Upper lobe of left lung (tissue), 6 donors: ENCODE measurements at regions not wholly inside any gene's neighbourhood (a gene's known extent, or its start where the extent isn't known, plus 50 kb on each side); places are given as distances from the start of the nearest gene placed in this dataset.
"Not testable (repeated sequence)": the region's sequence is repeated elsewhere in the genome, so short reads cannot be mapped to it uniquely, and the experiment has no call there.

Experiments used
- ATAC-seq, 2 donors: fragments of 200-7000 bp; cut with Tn5 transposase; one replicate each; pipeline ENCODE4 v1.9.1; 2022; ENCODE audit warnings: mild to moderate bottlenecking in 2 of 2, moderate library complexity in 2 of 2; ENCODE audit not compliant: low FRiP score in 2 of 2
- DNase-seq, 2 donors: peaks; one replicate each; pipeline ENCODE4 v3.0.0-alpha.2; 2019 to 2020
- H3K27ac ChIP-seq, 4 donors: fragments of 200-600 bp; sonication (generic); one replicate each; pipeline ENCODE4 v1.5.1; 2016 to 2019
- H3K27me3 ChIP-seq, 4 donors: fragments of 200-600 bp; sonication (generic); one replicate each; pipeline ENCODE4 v1.5.1; 2017 to 2019
- H3K36me3 ChIP-seq, 4 donors: fragments of 200-600 bp; sonication (generic); one replicate each; pipeline ENCODE4 v1.5.1; 2016 to 2019
- H3K4me1 ChIP-seq, 4 donors: fragments of 200-600 bp; sonication (generic); one replicate each; pipeline ENCODE4 v1.5.1; 2018 to 2019
- H3K4me3 ChIP-seq, 4 donors: fragments of 200-600 bp; sonication (generic); one replicate each; pipeline ENCODE4 v1.5.1; 2017 to 2019; ENCODE audit warnings: mild to moderate bottlenecking in 2 of 4, moderate library complexity in 1 of 4
- H3K9me3 ChIP-seq, 4 donors: fragments of 200-600 bp; sonication (generic); one replicate each; pipeline ENCODE4 v1.5.1; 2018 to 2019
- EP300 ChIP-seq, 4 donors: sonication (generic); formaldehyde crosslinking; IDR thresholded peaks; one replicate each; pipeline ENCODE4 v1.5.1; 2017; ENCODE audit warnings: antibody characterized with exemption in 4 of 4, control low read depth in 2 of 4
- POLR2A ChIP-seq, 4 donors: fragments of 450-650 bp; IDR thresholded peaks; one replicate each; pipeline ENCODE4 v1.5.1; 2016 to 2017; ENCODE audit warnings: antibody characterized with exemption in 4 of 4, mild to moderate bottlenecking in 2 of 4
- POLR2AphosphoS5 ChIP-seq, 2 donors: sonication (generic); formaldehyde crosslinking; IDR thresholded peaks; one replicate each; pipeline ENCODE4 v1.5.1; 2017; ENCODE audit warnings: antibody characterized with exemption in 2 of 2
- WGBS, 2 donors: methylation state at CpG; one replicate each; pipeline ENCODE4 v1.1.5; 2017 to 2018; 5-methylcytosine and 5-hydroxymethylcytosine counted together
- TF ChIP-seq, protein P1 (sequence below), 6 experiments: fragments of 450-650 bp in 4 of 6; fragments of 200-600 bp in 2 of 6; sonication (generic) in 2 of 6; IDR thresholded peaks; one replicate each; pipeline ENCODE4 v1.5.1; 2016 to 2019; ENCODE audit warnings: antibody characterized with exemption in 6 of 6
- donor health status: DM: no; HTN: no; CAD: no; lungs with moderate emphysema.
- donor health status: DM: no; HTN: yes; CAD: no; lungs with severe emphysema.

DNA sequence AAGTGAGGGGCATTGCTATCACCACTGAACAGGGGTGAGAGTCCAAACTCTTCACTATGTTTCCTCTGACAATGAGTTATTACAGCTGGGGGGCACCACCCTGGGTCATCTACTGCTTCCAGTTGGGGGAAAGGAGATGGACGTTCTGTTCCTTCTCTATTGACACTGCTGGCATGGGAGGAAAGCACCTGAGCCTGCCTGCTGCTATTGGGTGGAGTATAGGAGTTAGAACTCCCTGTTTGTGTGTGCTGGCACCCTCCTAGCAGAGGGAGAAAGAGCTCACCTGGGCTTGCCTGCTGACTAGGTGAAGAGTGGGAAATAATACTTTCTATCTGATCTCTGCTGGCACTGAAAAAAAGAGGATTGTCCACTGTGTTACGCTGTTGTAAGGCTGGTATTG is 163.8 kb downstream of the MSN start:
- Histone ChIP-seq H3K27ac (no peak overlapping the region), H3K36me3 (no peaks in the 10 kb centered on the region), H3K4me1 (no peaks in the 10 kb centered on the region), H3K9me3 (no peaks in the 10 kb centered on the region), H3K27me3 (no peaks in the 10 kb centered on the region), H3K4me3 (no peak overlapping the region)
- DNase-seq: no peak
- ATAC-seq: no peak
- WGBS, 2 donors: 46 to 80% methylated on average over 1 to 2 of the region's 2 CpGs
- TF ChIP-seq POLR2AphosphoS5 (IDR thresholded peaks at IDR 0.05) (no peak), EP300 (IDR thresholded peaks at IDR 0.05) (no peak), POLR2A (IDR thresholded peaks at IDR 0.05) (no peak)
- TF ChIP-seq, protein P1, sequence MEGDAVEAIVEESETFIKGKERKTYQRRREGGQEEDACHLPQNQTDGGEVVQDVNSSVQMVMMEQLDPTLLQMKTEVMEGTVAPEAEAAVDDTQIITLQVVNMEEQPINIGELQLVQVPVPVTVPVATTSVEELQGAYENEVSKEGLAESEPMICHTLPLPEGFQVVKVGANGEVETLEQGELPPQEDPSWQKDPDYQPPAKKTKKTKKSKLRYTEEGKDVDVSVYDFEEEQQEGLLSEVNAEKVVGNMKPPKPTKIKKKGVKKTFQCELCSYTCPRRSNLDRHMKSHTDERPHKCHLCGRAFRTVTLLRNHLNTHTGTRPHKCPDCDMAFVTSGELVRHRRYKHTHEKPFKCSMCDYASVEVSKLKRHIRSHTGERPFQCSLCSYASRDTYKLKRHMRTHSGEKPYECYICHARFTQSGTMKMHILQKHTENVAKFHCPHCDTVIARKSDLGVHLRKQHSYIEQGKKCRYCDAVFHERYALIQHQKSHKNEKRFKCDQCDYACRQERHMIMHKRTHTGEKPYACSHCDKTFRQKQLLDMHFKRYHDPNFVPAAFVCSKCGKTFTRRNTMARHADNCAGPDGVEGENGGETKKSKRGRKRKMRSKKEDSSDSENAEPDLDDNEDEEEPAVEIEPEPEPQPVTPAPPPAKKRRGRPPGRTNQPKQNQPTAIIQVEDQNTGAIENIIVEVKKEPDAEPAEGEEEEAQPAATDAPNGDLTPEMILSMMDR (IDR thresholded peaks at IDR 0.05): no peak

DNA sequence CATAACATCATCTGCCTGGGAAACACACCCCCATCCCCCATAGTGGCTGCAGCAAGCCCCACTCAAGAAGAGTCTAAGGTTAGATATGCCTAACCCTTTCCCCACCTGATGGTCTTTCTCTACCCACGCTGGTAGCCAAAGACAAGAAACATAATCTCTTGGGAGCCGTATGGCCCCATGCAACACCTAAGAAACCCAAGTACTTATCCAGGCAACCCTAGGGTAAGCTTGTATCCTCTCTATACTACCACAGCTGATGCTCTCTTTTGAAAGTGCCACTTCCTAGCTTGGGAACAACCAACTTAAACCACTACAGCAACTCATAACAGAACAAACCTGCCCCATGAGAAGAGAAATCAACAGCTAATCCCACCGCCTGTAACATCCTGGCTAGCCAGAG is 161.1 kb downstream of the MSN start:
- H3K36me3 ChIP-seq: no peaks in the 10 kb centered on the region
- H3K4me1 ChIP-seq: no peaks in the 10 kb centered on the region
- ATAC-seq (no peak), DNase-seq (no peak)
- H3K27ac ChIP-seq: no peak overlapping the region
- H3K27me3 ChIP-seq: no peaks in the 10 kb centered on the region
- TF ChIP-seq, protein P1 (IDR thresholded peaks at IDR 0.05): no peak
- TF ChIP-seq EP300 (IDR thresholded peaks at IDR 0.05) (no peak), POLR2A (IDR thresholded peaks at IDR 0.05) (no peak), POLR2AphosphoS5 (IDR thresholded peaks at IDR 0.05) (no peak)
- H3K4me3 ChIP-seq: no peak overlapping the region
- WGBS, 2 donors: 77 to 100% methylated on average over 1 to 3 of the region's 3 CpGs
- no peaks in the 10 kb centered on the region for H3K9me3 ChIP-seq

DNA sequence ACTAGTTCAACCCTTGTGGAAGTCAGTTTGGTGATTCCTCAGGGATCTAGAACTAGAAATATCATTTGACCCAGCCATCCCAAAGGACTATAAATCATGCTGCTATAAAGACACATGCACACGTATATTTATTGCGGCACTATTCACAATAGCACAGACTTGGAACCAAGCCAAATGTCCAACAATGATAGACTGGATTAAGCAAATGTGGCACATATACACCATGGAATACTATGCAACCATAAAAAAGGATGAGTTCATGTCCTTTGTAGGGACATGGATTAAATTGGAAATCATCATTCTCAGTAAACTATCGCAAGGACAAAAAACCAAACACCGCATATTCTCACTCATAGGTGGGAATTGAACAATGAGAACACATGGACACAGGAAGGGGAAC is 157.8 kb downstream of the MSN start:
- H3K27me3 ChIP-seq: not testable (repeated sequence)
- 93 to 97% methylated on average over 4 of the region's 4 CpGs for WGBS, 2 donors

DNA sequence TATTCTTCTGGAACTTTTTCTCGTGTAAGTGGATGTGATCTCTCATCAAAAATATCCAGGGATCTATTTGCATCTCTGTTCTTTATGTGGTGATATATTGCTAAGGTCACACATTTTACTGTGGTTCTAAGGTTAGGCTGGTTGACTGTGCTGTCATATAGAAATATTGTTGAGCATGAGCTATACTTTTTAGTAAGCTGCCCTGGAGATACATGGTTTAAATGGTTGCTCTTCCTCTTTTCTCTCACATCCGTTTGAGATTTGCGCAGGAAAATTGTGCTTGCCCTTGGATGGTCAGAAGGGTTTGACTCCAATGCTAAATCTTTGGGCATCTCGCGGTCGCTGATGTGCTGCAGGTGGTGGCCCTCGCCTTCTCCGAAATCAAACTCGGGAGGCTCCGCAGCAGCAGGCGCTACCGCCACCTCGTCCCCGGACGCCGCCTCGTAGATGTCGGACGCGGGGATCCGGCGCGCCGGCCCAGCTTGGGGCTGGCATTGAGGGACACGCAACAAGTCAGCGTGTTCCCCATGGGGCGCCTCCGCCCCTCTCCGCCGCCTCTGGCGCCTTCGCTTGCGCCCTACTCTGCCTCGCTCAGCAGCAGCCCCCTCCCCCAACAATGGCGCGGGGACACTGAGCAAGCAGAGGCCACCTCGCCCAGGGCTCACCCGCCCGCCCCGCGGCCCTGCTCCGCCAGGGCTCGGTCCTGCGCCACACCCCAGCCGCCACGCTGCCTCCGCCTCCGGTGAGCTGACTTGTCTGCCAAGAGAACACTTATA is 154.5 kb downstream of the MSN start:
- no peaks in the 10 kb centered on the region for H3K4me1 ChIP-seq
- H3K36me3 ChIP-seq: no peaks in the 10 kb centered on the region
- H3K27me3 ChIP-seq: peaks cover 0 to 5% (median 0%) of the 10 kb centered on the region in 4 donors
- TF ChIP-seq, protein P1 (IDR thresholded peaks at IDR 0.05): no peak
- TF ChIP-seq EP300 (IDR thresholded peaks at IDR 0.05) (no peak), POLR2A (IDR thresholded peaks at IDR 0.05) (no peak), POLR2AphosphoS5 (IDR thresholded peaks at IDR 0.05) (no peak)
- WGBS, 2 donors: 10 to 55% methylated on average over 12 to 45 of the region's 48 CpGs
- H3K9me3 ChIP-seq: no peaks in the 10 kb centered on the region
- peak overlapping the region in 1 of 4 donors; percentile 49 for H3K27ac ChIP-seq
- H3K4me3 ChIP-seq: peak overlapping the region in 3 of 4 donors; percentile 28 to 52 (median 41)
- DNase-seq (peak; percentile 30 to 88), ATAC-seq (peak in 1 of 2 donors; percentile 24)

More for the DNA sequence above, 157.8 kb downstream of the MSN start:
- not testable (repeated sequence) for H3K36me3 ChIP-seq, H3K4me3 ChIP-seq, H3K4me1 ChIP-seq, DNase-seq, ATAC-seq, H3K9me3 ChIP-seq, H3K27ac ChIP-seq

DNA sequence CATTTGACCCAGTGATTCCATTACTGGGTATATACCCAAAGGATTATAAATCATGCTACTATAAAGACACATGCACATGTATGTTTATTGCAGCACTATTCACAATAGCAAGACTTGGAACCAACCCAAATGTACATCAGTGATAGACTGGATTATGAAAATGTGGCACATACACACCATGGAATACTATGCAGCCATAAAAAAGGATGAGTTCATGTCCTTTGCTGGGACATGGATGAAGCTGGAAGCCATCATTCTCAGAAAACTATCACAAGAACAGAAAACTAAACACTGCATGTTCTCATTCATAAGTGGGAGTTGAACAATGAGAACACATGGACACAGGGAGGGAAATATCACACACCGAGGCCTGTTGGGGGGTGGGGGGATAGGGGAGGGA is 152.5 kb downstream of the MSN start:
- not testable (repeated sequence) for H3K4me3 ChIP-seq, H3K9me3 ChIP-seq, H3K27me3 ChIP-seq, H3K27ac ChIP-seq, H3K4me1 ChIP-seq, DNase-seq, ATAC-seq, H3K36me3 ChIP-seq
- 89 to 100% methylated on average over 1 of the region's 1 CpG for WGBS, 2 donors

DNA sequence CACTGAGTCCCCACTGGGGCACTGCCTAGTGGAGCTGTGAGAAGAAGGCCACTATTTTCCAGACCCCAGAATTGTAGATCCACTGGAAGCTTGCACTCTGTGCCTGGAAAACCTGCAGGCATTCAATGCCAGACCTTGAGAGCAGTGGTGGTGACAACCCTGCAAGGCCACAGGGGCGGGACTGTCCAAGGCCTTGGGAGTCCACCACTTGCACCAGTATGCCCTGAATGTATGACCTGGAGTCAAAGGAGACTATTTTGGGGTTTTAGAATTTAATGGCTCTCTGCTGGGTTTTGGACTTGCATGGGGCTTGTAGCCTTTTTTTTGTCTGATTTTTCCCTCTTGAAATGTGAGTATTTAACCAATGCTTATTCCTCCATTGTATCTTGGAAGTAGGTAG is 145.8 kb downstream of the MSN start:
- ATAC-seq: no peak
- no peak for DNase-seq
- H3K27me3 ChIP-seq: no peaks in the 10 kb centered on the region
- peaks cover 0 to 9% (median 0%) of the 10 kb centered on the region in 4 donors for H3K9me3 ChIP-seq
- no peak for TF ChIP-seq POLR2A (IDR thresholded peaks at IDR 0.05)
- no peak for TF ChIP-seq POLR2AphosphoS5 (IDR thresholded peaks at IDR 0.05)
- TF ChIP-seq EP300 (IDR thresholded peaks at IDR 0.05): no peak
- TF ChIP-seq, protein P1 (IDR thresholded peaks at IDR 0.05): no peak
- H3K4me1 ChIP-seq: no peaks in the 10 kb centered on the region
- 29 to 80% methylated on average over 1 of the region's 1 CpG for WGBS, 2 donors
- no peak overlapping the region for H3K27ac ChIP-seq
- H3K36me3 ChIP-seq: no peaks in the 10 kb centered on the region
- no peak overlapping the region for H3K4me3 ChIP-seq
